ENCODE measurements at regions not wholly inside any gene's neighbourhood (a gene's known extent, or its start where the extent isn't known, plus 50 kb on each side); places are given as distances from the start of the nearest gene placed in this dataset.

DNA sequence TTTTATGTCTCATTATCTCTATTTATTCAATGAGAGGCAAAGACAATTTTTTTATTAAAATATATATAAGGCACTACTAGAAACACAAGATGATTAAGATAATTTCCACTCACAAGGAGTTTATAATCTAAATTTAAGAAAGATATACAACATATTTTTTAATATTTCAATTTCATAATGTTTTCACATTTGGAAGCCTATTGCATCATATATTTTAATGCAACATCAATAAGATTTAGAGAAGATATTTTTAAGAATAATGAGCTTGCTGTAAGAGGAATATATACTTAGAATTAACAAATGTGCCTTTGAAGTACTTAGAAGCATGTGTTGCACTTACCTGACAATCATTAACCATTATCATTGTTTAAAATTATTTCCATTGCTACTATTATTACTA lies 597.7 kb upstream of the BTBD3 start (continued):
- TF ChIP-seq, protein P1, sequence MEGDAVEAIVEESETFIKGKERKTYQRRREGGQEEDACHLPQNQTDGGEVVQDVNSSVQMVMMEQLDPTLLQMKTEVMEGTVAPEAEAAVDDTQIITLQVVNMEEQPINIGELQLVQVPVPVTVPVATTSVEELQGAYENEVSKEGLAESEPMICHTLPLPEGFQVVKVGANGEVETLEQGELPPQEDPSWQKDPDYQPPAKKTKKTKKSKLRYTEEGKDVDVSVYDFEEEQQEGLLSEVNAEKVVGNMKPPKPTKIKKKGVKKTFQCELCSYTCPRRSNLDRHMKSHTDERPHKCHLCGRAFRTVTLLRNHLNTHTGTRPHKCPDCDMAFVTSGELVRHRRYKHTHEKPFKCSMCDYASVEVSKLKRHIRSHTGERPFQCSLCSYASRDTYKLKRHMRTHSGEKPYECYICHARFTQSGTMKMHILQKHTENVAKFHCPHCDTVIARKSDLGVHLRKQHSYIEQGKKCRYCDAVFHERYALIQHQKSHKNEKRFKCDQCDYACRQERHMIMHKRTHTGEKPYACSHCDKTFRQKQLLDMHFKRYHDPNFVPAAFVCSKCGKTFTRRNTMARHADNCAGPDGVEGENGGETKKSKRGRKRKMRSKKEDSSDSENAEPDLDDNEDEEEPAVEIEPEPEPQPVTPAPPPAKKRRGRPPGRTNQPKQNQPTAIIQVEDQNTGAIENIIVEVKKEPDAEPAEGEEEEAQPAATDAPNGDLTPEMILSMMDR (conservative IDR thresholded peaks at IDR 0.05; ENCODE audit: low read depth in 2 of 2): no peak

- no peaks in the 10 kb centered on the region; the same call in 1 of the 2 replicates for H3K9me2 ChIP-seq (ENCODE audit: insufficient read depth)
- peaks cover 9% of the 10 kb centered on the region; the same call in 1 of the 3 replicates for H3K36me3 Mint-ChIP-seq (ENCODE audit: low read depth)
- no peak overlapping the region for H2AFZ ChIP-seq
- no peaks in the 10 kb centered on the region for H3F3A ChIP-seq (replicated peaks; ENCODE audit: low read depth)
- H3K4me1 Mint-ChIP-seq: no peaks in the 10 kb centered on the region; the same call in 2 of the 3 replicates
- H3K36me3 ChIP-seq (ENCODE audit: insufficient read depth): peaks cover 7% of the 10 kb centered on the region; the same call in 1 of the 2 replicates
- ATAC-seq (no peak), DNase-seq (ENCODE audit: low spot score) (no peak)
- H3K79me2 ChIP-seq (replicated peaks; ENCODE audit: insufficient read depth): no peaks in the 10 kb centered on the region
- H3K27ac ChIP-seq (ENCODE audit: low read depth): no peak overlapping the region
- no peaks in the 10 kb centered on the region for H3K27me3 ChIP-seq (ENCODE audit: insufficient read depth)
- H4K20me1 ChIP-seq (replicated peaks; ENCODE audit: insufficient read depth): no peaks in the 10 kb centered on the region
- H3K4me3 ChIP-seq: no peak overlapping the region
- peaks cover 14% of the 10 kb centered on the region for H3K9me3 Mint-ChIP-seq
- no peak overlapping the region for H3K4me2 ChIP-seq
- TF ChIP-seq CREB1 (CRISPR knock-in tag; IDR thresholded peaks at IDR 0.05; ENCODE audit: low read depth) (no peak), EZH2phosphoT487 (IDR thresholded peaks at IDR 0.05; ENCODE audit: unreplicated experiment) (no peak), NANOG (IDR thresholded peaks at IDR 0.05; ENCODE audit: borderline replicate concordance) (no peak), ZNF114 (CRISPR knock-in tag; IDR thresholded peaks at IDR 0.05) (no peak)
- TF ChIP-seq, protein P1 (conservative IDR thresholded peaks at IDR 0.05; ENCODE audit: low read depth in 2 of 2): no peak
- TF ChIP-seq, protein P2, sequence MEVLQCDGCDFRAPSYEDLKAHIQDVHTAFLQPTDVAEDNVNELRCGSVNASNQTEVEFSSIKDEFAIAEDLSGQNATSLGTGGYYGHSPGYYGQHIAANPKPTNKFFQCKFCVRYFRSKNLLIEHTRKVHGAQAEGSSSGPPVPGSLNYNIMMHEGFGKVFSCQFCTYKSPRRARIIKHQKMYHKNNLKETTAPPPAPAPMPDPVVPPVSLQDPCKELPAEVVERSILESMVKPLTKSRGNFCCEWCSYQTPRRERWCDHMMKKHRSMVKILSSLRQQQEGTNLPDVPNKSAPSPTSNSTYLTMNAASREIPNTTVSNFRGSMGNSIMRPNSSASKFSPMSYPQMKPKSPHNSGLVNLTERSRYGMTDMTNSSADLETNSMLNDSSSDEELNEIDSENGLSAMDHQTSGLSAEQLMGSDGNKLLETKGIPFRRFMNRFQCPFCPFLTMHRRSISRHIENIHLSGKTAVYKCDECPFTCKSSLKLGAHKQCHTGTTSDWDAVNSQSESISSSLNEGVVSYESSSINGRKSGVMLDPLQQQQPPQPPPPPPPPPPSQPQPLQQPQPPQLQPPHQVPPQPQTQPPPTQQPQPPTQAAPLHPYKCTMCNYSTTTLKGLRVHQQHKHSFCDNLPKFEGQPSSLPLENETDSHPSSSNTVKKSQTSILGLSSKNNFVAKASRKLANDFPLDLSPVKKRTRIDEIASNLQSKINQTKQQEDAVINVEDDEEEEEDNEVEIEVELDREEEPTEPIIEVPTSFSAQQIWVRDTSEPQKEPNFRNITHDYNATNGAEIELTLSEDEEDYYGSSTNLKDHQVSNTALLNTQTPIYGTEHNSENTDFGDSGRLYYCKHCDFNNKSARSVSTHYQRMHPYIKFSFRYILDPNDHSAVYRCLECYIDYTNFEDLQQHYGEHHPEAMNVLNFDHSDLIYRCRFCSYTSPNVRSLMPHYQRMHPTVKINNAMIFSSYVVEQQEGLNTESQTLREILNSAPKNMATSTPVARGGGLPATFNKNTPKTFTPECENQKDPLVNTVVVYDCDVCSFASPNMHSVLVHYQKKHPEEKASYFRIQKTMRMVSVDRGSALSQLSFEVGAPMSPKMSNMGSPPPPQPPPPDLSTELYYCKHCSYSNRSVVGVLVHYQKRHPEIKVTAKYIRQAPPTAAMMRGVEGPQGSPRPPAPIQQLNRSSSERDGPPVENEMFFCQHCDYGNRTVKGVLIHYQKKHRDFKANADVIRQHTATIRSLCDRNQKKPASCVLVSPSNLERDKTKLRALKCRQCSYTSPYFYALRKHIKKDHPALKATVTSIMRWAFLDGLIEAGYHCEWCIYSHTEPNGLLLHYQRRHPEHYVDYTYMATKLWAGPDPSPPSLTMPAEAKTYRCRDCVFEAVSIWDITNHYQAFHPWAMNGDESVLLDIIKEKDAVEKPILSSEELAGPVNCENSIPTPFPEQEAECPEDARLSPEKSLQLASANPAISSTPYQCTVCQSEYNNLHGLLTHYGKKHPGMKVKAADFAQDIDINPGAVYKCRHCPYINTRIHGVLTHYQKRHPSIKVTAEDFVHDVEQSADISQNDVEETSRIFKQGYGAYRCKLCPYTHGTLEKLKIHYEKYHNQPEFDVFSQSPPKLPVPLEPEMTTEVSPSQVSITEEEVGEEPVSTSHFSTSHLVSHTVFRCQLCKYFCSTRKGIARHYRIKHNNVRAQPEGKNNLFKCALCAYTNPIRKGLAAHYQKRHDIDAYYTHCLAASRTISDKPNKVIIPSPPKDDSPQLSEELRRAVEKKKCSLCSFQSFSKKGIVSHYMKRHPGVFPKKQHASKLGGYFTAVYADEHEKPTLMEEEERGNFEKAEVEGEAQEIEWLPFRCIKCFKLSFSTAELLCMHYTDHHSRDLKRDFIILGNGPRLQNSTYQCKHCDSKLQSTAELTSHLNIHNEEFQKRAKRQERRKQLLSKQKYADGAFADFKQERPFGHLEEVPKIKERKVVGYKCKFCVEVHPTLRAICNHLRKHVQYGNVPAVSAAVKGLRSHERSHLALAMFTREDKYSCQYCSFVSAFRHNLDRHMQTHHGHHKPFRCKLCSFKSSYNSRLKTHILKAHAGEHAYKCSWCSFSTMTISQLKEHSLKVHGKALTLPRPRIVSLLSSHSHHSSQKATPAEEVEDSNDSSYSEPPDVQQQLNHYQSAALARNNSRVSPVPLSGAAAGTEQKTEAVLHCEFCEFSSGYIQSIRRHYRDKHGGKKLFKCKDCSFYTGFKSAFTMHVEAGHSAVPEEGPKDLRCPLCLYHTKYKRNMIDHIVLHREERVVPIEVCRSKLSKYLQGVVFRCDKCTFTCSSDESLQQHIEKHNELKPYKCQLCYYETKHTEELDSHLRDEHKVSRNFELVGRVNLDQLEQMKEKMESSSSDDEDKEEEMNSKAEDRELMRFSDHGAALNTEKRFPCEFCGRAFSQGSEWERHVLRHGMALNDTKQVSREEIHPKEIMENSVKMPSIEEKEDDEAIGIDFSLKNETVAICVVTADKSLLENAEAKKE (CRISPR knock-in tag; IDR thresholded peaks at IDR 0.05): no peak
- TF ChIP-seq, protein P3, sequence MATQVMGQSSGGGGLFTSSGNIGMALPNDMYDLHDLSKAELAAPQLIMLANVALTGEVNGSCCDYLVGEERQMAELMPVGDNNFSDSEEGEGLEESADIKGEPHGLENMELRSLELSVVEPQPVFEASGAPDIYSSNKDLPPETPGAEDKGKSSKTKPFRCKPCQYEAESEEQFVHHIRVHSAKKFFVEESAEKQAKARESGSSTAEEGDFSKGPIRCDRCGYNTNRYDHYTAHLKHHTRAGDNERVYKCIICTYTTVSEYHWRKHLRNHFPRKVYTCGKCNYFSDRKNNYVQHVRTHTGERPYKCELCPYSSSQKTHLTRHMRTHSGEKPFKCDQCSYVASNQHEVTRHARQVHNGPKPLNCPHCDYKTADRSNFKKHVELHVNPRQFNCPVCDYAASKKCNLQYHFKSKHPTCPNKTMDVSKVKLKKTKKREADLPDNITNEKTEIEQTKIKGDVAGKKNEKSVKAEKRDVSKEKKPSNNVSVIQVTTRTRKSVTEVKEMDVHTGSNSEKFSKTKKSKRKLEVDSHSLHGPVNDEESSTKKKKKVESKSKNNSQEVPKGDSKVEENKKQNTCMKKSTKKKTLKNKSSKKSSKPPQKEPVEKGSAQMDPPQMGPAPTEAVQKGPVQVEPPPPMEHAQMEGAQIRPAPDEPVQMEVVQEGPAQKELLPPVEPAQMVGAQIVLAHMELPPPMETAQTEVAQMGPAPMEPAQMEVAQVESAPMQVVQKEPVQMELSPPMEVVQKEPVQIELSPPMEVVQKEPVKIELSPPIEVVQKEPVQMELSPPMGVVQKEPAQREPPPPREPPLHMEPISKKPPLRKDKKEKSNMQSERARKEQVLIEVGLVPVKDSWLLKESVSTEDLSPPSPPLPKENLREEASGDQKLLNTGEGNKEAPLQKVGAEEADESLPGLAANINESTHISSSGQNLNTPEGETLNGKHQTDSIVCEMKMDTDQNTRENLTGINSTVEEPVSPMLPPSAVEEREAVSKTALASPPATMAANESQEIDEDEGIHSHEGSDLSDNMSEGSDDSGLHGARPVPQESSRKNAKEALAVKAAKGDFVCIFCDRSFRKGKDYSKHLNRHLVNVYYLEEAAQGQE (IDR thresholded peaks at IDR 0.05; ENCODE audit: unreplicated experiment): no peak
- H3K27ac Mint-ChIP-seq: no peak overlapping the region
- no peak overlapping the region for H3K4me3 Mint-ChIP-seq
- H3K27me3 Mint-ChIP-seq (ENCODE audit: insufficient read depth, low read depth, poor library complexity): no peaks in the 10 kb centered on the region
- no peaks in the 10 kb centered on the region for H3K4me1 ChIP-seq (ENCODE audit: insufficient read depth)
These were observed 593.9 kb upstream of the BTBD3 start for GRCh38 chr20:11323816-11324215.

Measured in GM23338 (cell line).